ENCODE measurements at regions not wholly inside any gene's neighbourhood (a gene's known extent, or its start where the extent isn't known, plus 50 kb on each side); places are given as distances from the start of the nearest gene placed in this dataset.
A peak's percentile ranks its signal among the peaks of the same experiment; 100 is the strongest.
"Not testable (repeated sequence)": the region's sequence is repeated elsewhere in the genome, so short reads cannot be mapped to it uniquely, and the experiment has no call there.

DNA sequence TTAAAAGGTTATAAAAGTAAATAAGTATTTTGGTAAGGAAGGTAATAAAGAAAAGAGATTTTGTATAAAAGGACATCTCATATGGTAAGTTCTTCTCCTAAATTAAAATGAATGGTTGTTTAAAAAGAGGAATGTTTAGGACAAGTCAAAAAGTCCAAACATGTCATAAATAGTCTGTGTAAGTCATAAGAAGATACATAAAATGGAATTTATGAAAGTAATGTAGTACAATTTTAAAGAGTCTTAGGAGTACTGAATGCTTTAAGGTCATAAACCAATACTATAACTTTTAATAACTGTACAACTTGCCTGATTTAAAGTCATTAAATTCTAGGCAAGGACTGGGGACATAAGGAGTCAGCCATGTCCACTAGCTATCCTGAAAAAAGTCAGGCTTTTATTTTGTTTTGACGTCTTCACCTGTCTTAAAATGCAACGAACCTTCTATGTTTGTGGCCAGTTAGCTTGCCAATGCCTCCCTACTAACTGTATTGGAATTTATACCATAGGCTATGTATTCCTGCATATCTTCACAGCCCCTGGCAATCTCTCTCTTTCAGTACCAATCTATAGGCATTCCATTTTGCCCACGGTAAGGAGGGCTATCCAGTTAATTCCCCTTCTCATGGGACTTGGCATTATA, 312.3 kb upstream of the LRRTM4 start:
- no peak for TF ChIP-seq POLR2A (IDR thresholded peaks at IDR 0.05; ENCODE audit: low read length)
- TF ChIP-seq GATA1 (IDR thresholded peaks at IDR 0.05; ENCODE audit: low read depth, low read length), result no peak
- DNase-seq, result peak in 1 of 2 experiments; percentile 1

DNA sequence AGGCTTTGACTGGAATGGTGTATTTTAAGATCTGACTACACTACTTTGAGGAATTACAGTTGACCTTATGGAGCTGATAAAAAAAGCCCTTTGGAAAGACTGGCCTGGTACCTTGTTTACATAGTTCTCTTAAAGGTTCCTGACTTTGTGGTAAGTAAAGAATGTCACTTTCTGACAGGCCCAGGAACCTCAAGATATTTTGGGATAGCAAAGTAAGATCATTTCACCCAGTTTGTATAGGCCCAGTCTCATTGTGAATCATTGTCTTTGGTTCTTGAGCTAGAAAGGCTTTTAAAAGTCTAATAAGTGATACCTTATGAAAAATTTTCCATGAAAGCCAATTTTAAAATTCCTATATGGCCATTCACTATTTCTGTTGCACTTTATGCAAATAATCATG, 316.3 kb upstream of the LRRTM4 start:
- no peak for DNase-seq
- TF ChIP-seq POLR2A (IDR thresholded peaks at IDR 0.05; ENCODE audit: low read length), result no peak
- TF ChIP-seq GATA1 (IDR thresholded peaks at IDR 0.05; ENCODE audit: low read depth, low read length), result no peak

DNA sequence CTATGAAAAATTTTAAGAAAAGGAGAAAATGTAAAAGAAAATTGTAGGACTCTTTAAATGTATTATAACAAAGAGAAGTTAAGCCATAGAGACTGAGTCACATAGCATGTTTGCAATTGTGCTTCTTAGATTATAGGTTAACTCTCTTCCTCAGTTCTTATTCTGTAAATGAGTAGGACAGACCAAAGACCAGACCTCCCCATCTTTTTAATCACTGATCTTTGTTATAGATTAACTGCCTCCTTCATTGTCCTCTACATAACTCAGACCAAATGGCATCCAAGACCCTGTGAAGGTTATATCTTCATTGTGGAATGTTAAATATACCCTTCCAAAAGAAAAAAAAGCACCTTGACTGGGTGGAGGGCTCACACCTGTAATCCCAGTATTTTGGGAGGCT, 316.9 kb upstream of the LRRTM4 start:
- no peak for TF ChIP-seq POLR2A (IDR thresholded peaks at IDR 0.05; ENCODE audit: low read length)
- TF ChIP-seq GATA1 (IDR thresholded peaks at IDR 0.05; ENCODE audit: low read depth, low read length), result no peak
- DNase-seq, result no peak

DNA sequence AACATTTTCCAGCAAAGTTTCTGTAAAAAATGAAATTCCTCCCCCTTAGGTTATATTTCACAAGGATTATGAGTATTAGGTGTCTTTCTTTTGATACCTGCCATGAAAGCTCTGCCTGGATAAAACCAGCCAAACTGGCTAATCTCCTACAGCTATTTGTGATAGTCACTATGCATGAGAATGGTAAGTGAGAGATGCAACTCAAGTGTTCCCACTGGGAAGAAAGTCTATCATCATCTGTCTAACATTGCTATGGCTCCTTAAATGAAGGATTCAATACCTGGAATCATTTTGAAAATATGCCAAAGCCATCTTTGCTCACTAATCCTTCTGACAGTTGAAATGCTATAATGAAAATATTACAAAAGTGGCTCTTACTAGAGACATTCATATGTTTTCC, 339.9 kb upstream of the LRRTM4 start:
- TF ChIP-seq POLR2A (IDR thresholded peaks at IDR 0.05; ENCODE audit: low read length) (no peak), GATA1 (IDR thresholded peaks at IDR 0.05; ENCODE audit: low read depth, low read length) (no peak)
- no peak for DNase-seq

DNA sequence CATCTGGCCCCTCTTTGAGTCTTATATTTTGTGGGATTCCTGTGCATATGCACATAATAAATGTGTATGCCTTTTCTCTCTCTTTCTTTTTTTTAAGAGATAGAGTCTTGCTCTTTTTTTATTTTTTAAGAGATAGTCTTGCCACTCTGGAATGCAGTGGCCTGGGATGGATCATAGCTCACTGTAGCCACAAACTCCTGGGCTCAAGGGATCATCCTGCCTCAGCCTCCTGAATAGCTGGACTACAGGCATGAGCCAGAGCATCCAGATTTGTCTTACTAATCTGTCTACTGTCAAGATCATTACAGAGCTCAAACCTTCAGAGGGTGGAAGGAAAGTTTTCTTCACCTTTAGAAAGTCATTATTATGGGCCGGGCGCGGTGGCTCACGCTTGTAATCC, 342.2 kb upstream of the LRRTM4 start:
- no peak for TF ChIP-seq GATA1 (IDR thresholded peaks at IDR 0.05; ENCODE audit: low read depth, low read length)
- no peak for TF ChIP-seq POLR2A (IDR thresholded peaks at IDR 0.05; ENCODE audit: low read length)

DNA sequence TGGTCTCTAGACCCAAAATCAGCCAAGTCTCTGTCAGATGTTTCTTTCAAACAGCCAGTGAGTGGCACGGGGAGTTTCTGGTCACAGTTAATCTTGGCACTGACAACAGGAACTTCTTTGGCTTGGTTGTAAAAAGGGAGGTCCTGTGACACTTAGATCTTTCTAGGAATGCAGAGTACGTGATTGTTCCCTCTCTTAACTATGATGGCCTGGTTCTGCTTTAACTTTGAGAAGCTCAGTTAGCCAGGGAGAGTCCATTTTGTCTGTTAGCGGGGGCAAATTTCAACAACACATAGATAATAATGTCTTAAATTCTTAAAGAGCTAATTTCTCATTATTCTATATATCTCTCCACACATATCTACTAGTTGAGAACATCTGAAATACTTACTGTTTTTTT, 344.5 kb upstream of the LRRTM4 start:
- DNase-seq, result no peak
- no peak for TF ChIP-seq POLR2A (IDR thresholded peaks at IDR 0.05; ENCODE audit: low read length)
- no peak for TF ChIP-seq GATA1 (IDR thresholded peaks at IDR 0.05; ENCODE audit: low read depth, low read length)

More for the DNA sequence above, 342.2 kb upstream of the LRRTM4 start:
- DNase-seq, result no peak

GRCh38 chr2:77867146-77867545, 345.0 kb upstream of the LRRTM4 start:
- DNase-seq, result no peak
- TF ChIP-seq GATA1 (IDR thresholded peaks at IDR 0.05; ENCODE audit: low read depth, low read length) (no peak), POLR2A (IDR thresholded peaks at IDR 0.05; ENCODE audit: low read length) (no peak)

DNA sequence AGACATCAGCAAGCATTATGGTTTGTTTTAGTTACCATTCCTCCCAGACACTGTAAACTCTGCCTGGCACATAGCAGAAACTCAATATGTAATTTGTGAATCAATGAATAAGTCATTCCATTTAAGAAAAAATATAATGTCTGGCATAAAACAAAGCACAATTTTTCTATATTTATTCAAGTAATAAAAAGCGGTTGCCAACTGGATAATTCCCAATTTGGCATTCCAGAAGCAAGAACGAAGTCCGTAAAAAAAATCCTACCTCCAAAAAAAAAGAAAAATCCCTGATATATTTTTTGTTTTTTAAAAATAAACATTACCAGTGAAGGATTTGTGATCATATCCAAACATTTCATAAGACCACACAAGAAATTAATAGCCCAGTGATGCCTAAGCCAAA, 351.3 kb upstream of the LRRTM4 start:
- TF ChIP-seq GATA1 (IDR thresholded peaks at IDR 0.05; ENCODE audit: low read depth, low read length), result no peak
- TF ChIP-seq POLR2A (IDR thresholded peaks at IDR 0.05; ENCODE audit: low read length), result no peak
- no peak for DNase-seq

GRCh38 chr2:77900211-77900610, 378.0 kb upstream of the LRRTM4 start:
- not testable (repeated sequence) for DNase-seq

DNA sequence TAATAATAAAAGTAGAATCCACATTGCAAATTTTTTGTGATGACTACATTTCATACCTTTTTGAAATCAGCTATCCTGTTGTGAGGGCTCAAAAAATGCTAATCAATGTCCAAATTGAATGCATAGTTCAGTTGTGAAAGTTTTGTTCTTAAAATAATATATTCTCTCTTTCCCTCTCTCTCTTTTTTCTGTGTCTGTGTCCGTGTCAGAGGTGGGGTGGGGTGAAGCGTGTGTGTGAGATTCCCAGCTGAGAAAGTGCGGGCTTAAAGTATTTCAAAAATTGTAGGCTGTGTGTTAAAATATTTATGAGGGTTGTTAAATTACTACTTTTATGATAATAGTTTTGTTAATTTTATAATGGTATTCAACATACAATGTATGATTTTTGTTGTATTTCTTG, 388.0 kb upstream of the LRRTM4 start:
- no peak for TF ChIP-seq POLR2A (IDR thresholded peaks at IDR 0.05; ENCODE audit: low read length)
- no peak for TF ChIP-seq GATA1 (IDR thresholded peaks at IDR 0.05; ENCODE audit: low read depth, low read length)
- no peak for DNase-seq

DNA sequence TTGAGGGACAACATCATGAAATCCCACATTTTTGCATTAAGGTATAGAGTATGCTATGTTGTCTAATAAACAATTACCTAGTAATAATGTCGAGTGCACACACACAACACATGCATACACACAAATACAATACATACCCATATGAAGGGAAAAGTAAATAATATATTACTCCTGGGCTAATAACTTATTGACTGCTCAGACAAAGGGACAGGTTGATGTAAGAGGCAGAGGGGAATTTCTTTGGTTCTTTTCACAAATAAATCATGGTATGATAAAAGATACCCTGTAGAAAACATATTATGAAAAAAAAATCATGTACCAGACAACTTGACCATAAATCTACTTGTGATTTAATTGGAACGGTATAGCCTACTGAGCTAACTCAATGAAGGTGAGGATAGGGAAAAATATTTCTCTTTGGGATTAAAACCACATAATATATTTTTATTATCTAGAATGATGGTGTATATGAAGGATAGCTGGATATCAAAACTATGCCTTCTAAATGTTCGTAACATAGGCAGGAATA, 398.7 kb upstream of the LRRTM4 start:
- TF ChIP-seq GATA1 (IDR thresholded peaks at IDR 0.05; ENCODE audit: low read depth, low read length) (no peak), POLR2A (IDR thresholded peaks at IDR 0.05; ENCODE audit: low read length) (no peak)
- no peak for DNase-seq

DNA sequence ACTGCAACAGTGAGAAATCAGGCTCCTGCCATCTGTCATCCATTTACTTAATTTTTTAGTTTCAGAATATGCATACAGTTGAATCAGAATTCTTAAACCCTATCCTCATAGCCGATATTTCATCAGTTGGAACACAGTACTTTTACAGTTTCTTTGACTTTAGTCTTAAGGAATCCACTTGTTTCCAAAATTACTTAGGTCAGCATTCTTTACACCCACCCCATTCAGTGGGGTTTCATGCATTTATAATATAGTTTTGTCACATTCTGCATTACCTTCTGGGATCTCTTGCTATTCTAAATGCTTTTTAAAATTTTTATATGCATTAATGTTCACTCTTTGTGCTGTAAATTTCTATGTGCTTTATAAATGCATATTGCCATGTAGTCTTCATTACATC, 400.4 kb upstream of the LRRTM4 start:
- no peak for TF ChIP-seq GATA1 (IDR thresholded peaks at IDR 0.05; ENCODE audit: low read depth, low read length)

DNA sequence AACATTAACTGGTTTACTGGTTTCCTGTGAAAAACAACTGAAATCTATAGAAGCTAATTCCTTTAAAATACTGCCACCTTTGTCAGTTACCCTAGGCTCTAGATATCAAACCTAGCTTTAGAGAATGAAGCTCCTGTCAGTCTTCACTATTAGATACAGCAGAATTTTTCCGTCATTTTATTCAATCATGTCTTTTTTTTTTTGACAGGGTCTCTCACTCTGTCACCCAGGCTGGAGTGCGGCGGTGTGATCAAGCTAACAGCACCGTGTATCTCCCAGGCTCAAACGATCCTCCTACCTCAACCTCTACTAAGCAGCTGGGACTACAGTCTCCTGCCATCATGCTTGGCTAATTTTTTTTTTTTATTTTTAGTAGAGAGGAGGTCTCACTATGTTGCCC, 415.2 kb upstream of the LRRTM4 start:
- TF ChIP-seq POLR2A (IDR thresholded peaks at IDR 0.05; ENCODE audit: low read length), result no peak
- TF ChIP-seq GATA1 (IDR thresholded peaks at IDR 0.05; ENCODE audit: low read depth, low read length), result no peak
- DNase-seq, result no peak

More for the DNA sequence above, 400.4 kb upstream of the LRRTM4 start:
- DNase-seq, result no peak

DNA sequence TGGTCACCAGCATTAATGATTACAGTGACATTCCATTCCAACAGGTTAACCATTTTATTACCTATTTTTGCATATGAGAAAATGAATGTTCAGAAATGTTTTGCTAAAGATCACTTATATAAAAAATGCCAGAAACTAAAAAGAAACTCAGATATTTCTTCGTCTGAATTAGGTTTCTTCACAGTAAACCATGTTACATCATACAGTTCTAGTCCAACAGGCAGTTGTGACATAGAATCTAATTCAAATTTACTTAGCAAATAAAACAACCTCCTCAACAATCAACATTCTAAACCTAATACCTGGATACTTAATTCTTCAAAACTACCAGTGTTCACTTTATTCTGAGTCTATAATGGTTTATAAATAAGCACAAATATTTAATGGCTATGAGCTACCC, 416.3 kb upstream of the LRRTM4 start:
- TF ChIP-seq POLR2A (IDR thresholded peaks at IDR 0.05; ENCODE audit: low read length) (no peak), GATA1 (IDR thresholded peaks at IDR 0.05; ENCODE audit: low read depth, low read length) (no peak)

GRCh38 chr2:77939370-77939769, 417.2 kb upstream of the LRRTM4 start:
- no peak for DNase-seq
- TF ChIP-seq GATA1 (IDR thresholded peaks at IDR 0.05; ENCODE audit: low read depth, low read length), result no peak
- no peak for TF ChIP-seq POLR2A (IDR thresholded peaks at IDR 0.05; ENCODE audit: low read length)

More for the DNA sequence above, 416.3 kb upstream of the LRRTM4 start:
- DNase-seq, result no peak

DNA sequence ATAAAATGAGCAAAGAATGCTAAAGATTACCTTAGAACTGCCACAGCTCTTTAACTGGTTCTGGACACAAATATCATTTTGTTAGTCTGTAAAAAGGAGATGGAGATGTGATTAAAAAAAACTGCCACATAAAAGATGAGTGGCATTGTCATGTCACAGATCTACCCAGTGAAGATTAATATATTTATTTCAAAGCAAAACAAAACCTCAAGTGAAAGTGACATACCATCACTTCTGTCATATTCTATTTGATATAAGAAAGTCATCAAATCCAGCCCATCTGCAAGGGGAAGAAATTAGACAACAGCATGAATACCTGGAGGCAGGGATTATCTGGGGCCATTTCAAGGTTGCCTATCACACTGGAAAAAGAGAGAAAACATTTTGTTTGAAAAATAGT, 417.6 kb upstream of the LRRTM4 start:
- DNase-seq, result no peak
- TF ChIP-seq POLR2A (IDR thresholded peaks at IDR 0.05; ENCODE audit: low read length) (no peak), GATA1 (IDR thresholded peaks at IDR 0.05; ENCODE audit: low read depth, low read length) (no peak)
